ENCODE measurements at regions not wholly inside any gene's neighbourhood (a gene's known extent, or its start where the extent isn't known, plus 50 kb on each side); places are given as distances from the start of the nearest gene placed in this dataset.

- WGBS, 2 experiments (ENCODE audit: extremely low coverage in 2 of 2, insufficient read length in 1 of 2), result 57% methylated on average over 3 of the region's 3 CpGs; no CpG with 5 or more reads in 1 of the 2 experiments
- Histone ChIP-seq H4K5ac (ENCODE audit: low read depth, low read length) (no peak overlapping the region), H3K9me3 (ENCODE audit: control insufficient read depth, insufficient read depth, low read length) (no peaks in the 10 kb centered on the region), H3K4me1 (ENCODE audit: control insufficient read depth, insufficient read depth, low read length) (peaks cover 2% of the 10 kb centered on the region; the same call in 1 of the 2 replicates), H2AFZ (replicated peaks; ENCODE audit: low read length, poor library complexity) (no peak overlapping the region), H3K56ac (ENCODE audit: extremely low read depth, insufficient read depth, low read length) (no peak overlapping the region), H3K18ac (ENCODE audit: low read depth, low read length) (no peak overlapping the region), H3K4ac (ENCODE audit: low read depth, low read length) (no peak overlapping the region), H3K9ac (ENCODE audit: low read depth, low read length) (no peak overlapping the region), H2BK20ac (ENCODE audit: low read depth, low read length) (no peak overlapping the region), H4K20me1 (ENCODE audit: insufficient read depth, low read length) (no peaks in the 10 kb centered on the region), H3K23ac (ENCODE audit: low read depth, low read length) (no peak overlapping the region), H2BK15ac (ENCODE audit: low read depth, low read length) (no peak overlapping the region), H3K36me3 (ENCODE audit: control insufficient read depth, insufficient read depth, low read length) (no peaks in the 10 kb centered on the region), H2AK5ac (ENCODE audit: low read depth, low read length) (no peak overlapping the region), H4K91ac (ENCODE audit: insufficient read depth, low read depth, low read length) (no peak overlapping the region), H2BK120ac (ENCODE audit: low read depth, low read length) (no peak overlapping the region), H3K4me2 (ENCODE audit: low read depth, low read length) (no peak overlapping the region), H2AK9ac (replicated peaks; ENCODE audit: low read depth, low read length, poor library complexity) (peak overlapping the region; percentile 55), H2BK5ac (ENCODE audit: low read depth, low read length, poor library complexity, severe bottlenecking) (no peak overlapping the region), H4K8ac (ENCODE audit: low read depth in 2 of 2, low read length in 2 of 2) (no peak overlapping the region), H3K9me1 (ENCODE audit: insufficient read depth, low read length) (no peaks in the 10 kb centered on the region), H3K27ac (ENCODE audit: insufficient read depth, low read length) (no peak overlapping the region), H3K79me1 (ENCODE audit: low read depth in 1 of 2, low read length in 2 of 2) (no peaks in the 10 kb centered on the region), H3K14ac (replicated peaks; ENCODE audit: low read depth, low read length) (no peak overlapping the region), H3K4me3 (ENCODE audit: insufficient read depth, low read depth, low read length) (no peak overlapping the region), H3K27me3 (ENCODE audit: control insufficient read depth, insufficient read depth, low read length) (peaks cover 14% of the 10 kb centered on the region)
- DNase-seq (no peak), ATAC-seq (ENCODE audit: low read depth) (no peak)
- CTCF ChIA-PET, result no interaction called here
- TF ChIP-seq MAZ (IDR thresholded peaks at IDR 0.05; ENCODE audit: borderline replicate concordance, low read depth, low read length) (no peak), RAD21 (IDR thresholded peaks at IDR 0.05; ENCODE audit: low read length) (no peak), FOS (IDR thresholded peaks at IDR 0.05; ENCODE audit: low read depth, low read length) (no peak), POLR2A (IDR thresholded peaks at IDR 0.05; ENCODE audit: low read depth, low read length) (no peak), MXI1 (IDR thresholded peaks at IDR 0.05; ENCODE audit: borderline replicate concordance, low read depth, low read length) (no peak), RFX5 (IDR thresholded peaks at IDR 0.05; ENCODE audit: low read depth, low read length) (no peak), RCOR1 (IDR thresholded peaks at IDR 0.05; ENCODE audit: insufficient replicate concordance, low read length) (no peak), CHD1 (IDR thresholded peaks at IDR 0.05; ENCODE audit: low read depth, low read length) (no peak), MAFK (IDR thresholded peaks at IDR 0.05; ENCODE audit: low read depth, low read length) (no peak)
- TF ChIP-seq, protein P1, sequence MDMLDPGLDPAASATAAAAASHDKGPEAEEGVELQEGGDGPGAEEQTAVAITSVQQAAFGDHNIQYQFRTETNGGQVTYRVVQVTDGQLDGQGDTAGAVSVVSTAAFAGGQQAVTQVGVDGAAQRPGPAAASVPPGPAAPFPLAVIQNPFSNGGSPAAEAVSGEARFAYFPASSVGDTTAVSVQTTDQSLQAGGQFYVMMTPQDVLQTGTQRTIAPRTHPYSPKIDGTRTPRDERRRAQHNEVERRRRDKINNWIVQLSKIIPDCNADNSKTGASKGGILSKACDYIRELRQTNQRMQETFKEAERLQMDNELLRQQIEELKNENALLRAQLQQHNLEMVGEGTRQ (IDR thresholded peaks at IDR 0.05; ENCODE audit: low read depth, low read length), result no peak
- TF ChIP-seq, protein P2, sequence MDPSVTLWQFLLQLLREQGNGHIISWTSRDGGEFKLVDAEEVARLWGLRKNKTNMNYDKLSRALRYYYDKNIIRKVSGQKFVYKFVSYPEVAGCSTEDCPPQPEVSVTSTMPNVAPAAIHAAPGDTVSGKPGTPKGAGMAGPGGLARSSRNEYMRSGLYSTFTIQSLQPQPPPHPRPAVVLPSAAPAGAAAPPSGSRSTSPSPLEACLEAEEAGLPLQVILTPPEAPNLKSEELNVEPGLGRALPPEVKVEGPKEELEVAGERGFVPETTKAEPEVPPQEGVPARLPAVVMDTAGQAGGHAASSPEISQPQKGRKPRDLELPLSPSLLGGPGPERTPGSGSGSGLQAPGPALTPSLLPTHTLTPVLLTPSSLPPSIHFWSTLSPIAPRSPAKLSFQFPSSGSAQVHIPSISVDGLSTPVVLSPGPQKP (IDR thresholded peaks at IDR 0.05; ENCODE audit: borderline replicate concordance, low read depth, low read length), result no peak
- POLR2A ChIA-PET (ENCODE audit: unreplicated experiment), result no interaction called here
- intact Hi-C loops (cut with micrococcal nuclease), result no loop called here
- in situ Hi-C loops (cut with MboI; ENCODE audit: low sequenced_read_pairs), result no loop called here
- dilution Hi-C loops (cut with HindIII; ENCODE audit: low sequenced_read_pairs, unreplicated experiment), result no loop called here
- BruUV-seq (replicated peaks), result no TSS peak
These were observed 52.1 kb upstream of the RASD2 start for GRCh38 chr22:35488513-35488912.

Data from IMR-90 (cell line).